ENCODE measurements at regions not wholly inside any gene's neighbourhood (a gene's known extent, or its start where the extent isn't known, plus 50 kb on each side); places are given as distances from the start of the nearest gene placed in this dataset.

- H3K36me3 ChIP-seq (ENCODE audit: control insufficient read depth in 1 of 2, insufficient read depth in 2 of 2, low read length in 2 of 2), result no peaks in the 10 kb centered on the region
- H3K27ac ChIP-seq (ENCODE audit: low read depth, low read length), result no peak overlapping the region
- H4K20me1 ChIP-seq (ENCODE audit: insufficient read depth), result no peaks in the 10 kb centered on the region
- H3K79me2 ChIP-seq (ENCODE audit: insufficient read depth, low read length), result no peaks in the 10 kb centered on the region
- no peak overlapping the region for H3K9ac ChIP-seq (ENCODE audit: low read length)
- H3K27me3 ChIP-seq (ENCODE audit: insufficient read depth, low read length), result no peaks in the 10 kb centered on the region
- ChIA-PET CTCF (no interaction called here), RAD21 (ENCODE audit: low non-redundant PET in 1 of 2, low total read pairs in 2 of 2, uncharacterized antibody in 2 of 2, unreplicated experiment in 2 of 2) (no interaction called here), POLR2A (no interaction called here)
- no peaks in the 10 kb centered on the region for H3K9me3 ChIP-seq (ENCODE audit: control insufficient read depth in 1 of 2, insufficient read depth in 1 of 2, low read depth in 1 of 2, low read length in 2 of 2)
- BruUV-seq (replicated peaks), result no TSS peak
- intact Hi-C loops (cut with micrococcal nuclease), result no loop called here
- H3K4me1 ChIP-seq (ENCODE audit: control insufficient read depth in 1 of 2, insufficient read depth in 2 of 2, low read length in 2 of 2), result no peaks in the 10 kb centered on the region
- no peak overlapping the region for H3K4me2 ChIP-seq (ENCODE audit: low read length)
- ATAC-seq, result no peak
- no peak for DNase-seq (ENCODE audit: low read depth, low spot score)
- H3K4me3 ChIP-seq (replicated peaks in 1 of 2; ENCODE audit: low read depth in 1 of 2, low read length in 2 of 2), result no peak overlapping the region
- H2AFZ ChIP-seq (ENCODE audit: low read depth, low read length, poor library complexity, severe bottlenecking), result no peak overlapping the region
- H3K9me2 ChIP-seq (ENCODE audit: insufficient read depth), result no peaks in the 10 kb centered on the region
- TF ChIP-seq REST (IDR thresholded peaks at IDR 0.05; ENCODE audit: low read depth) (no peak), ZBTB33 (IDR thresholded peaks at IDR 0.05; ENCODE audit: extremely low read depth, insufficient replicate concordance, low read length) (no peak), EGR1 (IDR thresholded peaks at IDR 0.05; ENCODE audit: low read depth) (no peak), CTCF (IDR thresholded peaks at IDR 0.05 in 2 of 3, conservative IDR thresholded peaks at IDR 0.05 in 1 of 3; ENCODE audit: borderline replicate concordance in 1 of 3, insufficient read depth in 1 of 3, low read depth in 2 of 3, low read length in 2 of 3) (no peak), CEBPB (IDR thresholded peaks at IDR 0.05; ENCODE audit: low read depth) (no peak), SP1 (IDR thresholded peaks at IDR 0.05; ENCODE audit: low read depth) (no peak), FOSL1 (IDR thresholded peaks at IDR 0.05; ENCODE audit: low read depth) (no peak), EZH2 (IDR thresholded peaks at IDR 0.05) (no peak), SIN3A (IDR thresholded peaks at IDR 0.05; ENCODE audit: low read depth) (no peak), POLR2A (IDR thresholded peaks at IDR 0.05; ENCODE audit: borderline replicate concordance, extremely low read depth, insufficient read depth, insufficient read length) (no peak), TCF7L2 (IDR thresholded peaks at IDR 0.05; ENCODE audit: borderline replicate concordance, extremely low read depth, insufficient read depth, insufficient read length) (no peak), CBX3 (IDR thresholded peaks at IDR 0.05; ENCODE audit: low read depth) (no peak), ZFX (IDR thresholded peaks at IDR 0.05) (no peak), POLR2AphosphoS5 (IDR thresholded peaks at IDR 0.05; ENCODE audit: low read depth, low read length) (no peak), ZNF274 (IDR thresholded peaks at IDR 0.05; ENCODE audit: low read depth, low read length) (no peak), YY1 (IDR thresholded peaks at IDR 0.05; ENCODE audit: extremely low read depth, insufficient replicate concordance, low read depth, low read length) (no peak), JUND (IDR thresholded peaks at IDR 0.05) (no peak)
Measured at GRCh38 chr5:17087035-17087434, 130.4 kb upstream of the BASP1 start.
